T-cell (primary cell): ENCODE measurements at regions not wholly inside any gene's neighbourhood (a gene's known extent, or its start where the extent isn't known, plus 50 kb on each side); places are given as distances from the start of the nearest gene placed in this dataset.

Experiments
- ATAC-seq, 4 experiments: fragments of 200-7000 bp in 3 of 4; fragments of 150-1000 bp in 1 of 4; cut with Tn5 transposase; replicated peaks in 1 of 4; 1 replicate in 3 of 4; 2 replicates in 1 of 4; pipeline ENCODE4 v1.10.0; 2021; ENCODE audit warnings: moderate library complexity in 3 of 4, mild to moderate bottlenecking in 2 of 4, moderate number of reproducible peaks in 1 of 4
- CTCF ChIA-PET, 2 donors: fragments of 300-600 bp; sonication (Branson Sonifier 250); formaldehyde crosslinking; loops; one replicate each; lab custom pipeline; 2022; ENCODE audit warnings: antibody characterized with exemption in 2 of 2; lab: Charles Lee
- POLR2A ChIA-PET, 2 donors: fragments of 300-600 bp; sonication (Branson Sonifier 250); formaldehyde crosslinking; loops; one replicate each; lab custom pipeline; 2022; ENCODE audit warnings: antibody characterized with exemption in 2 of 2; lab: Charles Lee
- DNase-seq, 35 experiments: peaks; one replicate each; pipeline versions ENCODE4 v3.0.0 to v3.0.0-alpha.2; 2013 to 2023
- H3K27ac ChIP-seq: one replicate; pipeline ENCODE4 v1.5.1; 2013; ENCODE audit warnings: low read length
- H3K27me3 ChIP-seq, 2 experiments: replicated peaks in 1 of 2; 1 replicate in 1 of 2; 2 replicates in 1 of 2; pipeline versions ENCODE4 v1.6.1 to v1.7.0; 2013; ENCODE audit warnings: low read length in 1 of 2, mixed read lengths in 1 of 2; ENCODE audit not compliant: control insufficient read depth in 2 of 2, insufficient read depth in 2 of 2; ENCODE audit errors: extremely low read depth in 1 of 2
- H3K36me3 ChIP-seq, 2 donors: 1 replicate in 1 of 2; 2 replicates in 1 of 2; pipeline versions ENCODE4 v1.6.1 to v1.7.0; 2013; ENCODE audit warnings: low read length in 1 of 2; ENCODE audit not compliant: control insufficient read depth in 2 of 2, insufficient read depth in 1 of 2; ENCODE audit errors: extremely low read depth in 1 of 2
- H3K4me1 ChIP-seq, 2 experiments: 1 replicate in 1 of 2; 2 replicates in 1 of 2; pipeline versions ENCODE4 v1.6.1 to v1.7.0; 2013; ENCODE audit warnings: low read length in 2 of 2, mixed read lengths in 1 of 2; ENCODE audit not compliant: insufficient read depth in 2 of 2, control insufficient read depth in 1 of 2; ENCODE audit errors: extremely low read depth in 1 of 2
- H3K4me3 ChIP-seq, 2 donors: 1 replicate in 1 of 2; 2 replicates in 1 of 2; pipeline versions ENCODE4 v1.5.1 to v1.7.0; 2013; ENCODE audit warnings: mild to moderate bottlenecking in 2 of 2, low read length in 1 of 2, moderate library complexity in 1 of 2; ENCODE audit not compliant: control insufficient read depth in 1 of 2; ENCODE audit errors: extremely low read depth in 1 of 2
- H3K9me3 ChIP-seq: 2 replicates; pipeline ENCODE4 v1.7.0; 2013
- H3K27ac Mint-ChIP-seq, 2 donors: one replicate each; pipeline ENCODE4 v1.8.0; 2020 to 2021; ENCODE audit warnings: mild to moderate bottlenecking in 2 of 2, mixed read lengths in 2 of 2
- H3K27me3 Mint-ChIP-seq, 2 donors: one replicate each; pipeline ENCODE4 v1.8.0; 2021 to 2022; ENCODE audit warnings: mixed read lengths in 2 of 2
- H3K36me3 Mint-ChIP-seq: one replicate; pipeline ENCODE4 v1.8.0; 2021; ENCODE audit warnings: mixed read lengths
- H3K4me1 Mint-ChIP-seq, 3 donors: one replicate each; pipeline ENCODE4 v1.8.0; 2020 to 2022; ENCODE audit warnings: mixed read lengths in 3 of 3, mild to moderate bottlenecking in 1 of 3
- H3K4me3 Mint-ChIP-seq, 3 donors: one replicate each; pipeline ENCODE4 v1.8.0; 2020 to 2022; ENCODE audit warnings: mild to moderate bottlenecking in 3 of 3, mixed read lengths in 3 of 3, moderate library complexity in 3 of 3
- H3K9me3 Mint-ChIP-seq, 3 donors: one replicate each; pipeline ENCODE4 v1.8.0; 2020 to 2022; ENCODE audit warnings: mixed read lengths in 3 of 3
- WGBS: methylation state at CpG from one replicate; pipeline ENCODE4 v1.1.5; 2013; ENCODE audit warnings: missing lambda C conversion rate; ENCODE audit not compliant: insufficient coverage; 5-methylcytosine and 5-hydroxymethylcytosine counted together

- Histone ChIP-seq H3K4me1 (no peaks in the 10 kb centered on the region), H3K9me3 (no peaks in the 10 kb centered on the region), H3K27ac (no peak overlapping the region), H3K27me3 (no peaks in the 10 kb centered on the region), H3K36me3 (no peaks in the 10 kb centered on the region), H3K4me3 (no peak overlapping the region)
- POLR2A ChIA-PET = no interaction called here
- DNase-seq (no peak), ATAC-seq (no peak)
- CTCF ChIA-PET = no interaction called here
- Mint-ChIP-seq H3K27ac (no peak overlapping the region), H3K36me3 (no peaks in the 10 kb centered on the region), H3K4me1 (no peaks in the 10 kb centered on the region), H3K4me3 (no peak overlapping the region), H3K9me3 (peaks cover 0 to 6% (median 0%) of the 10 kb centered on the region in 3 donors), H3K27me3 (peaks cover 3 to 14% of the 10 kb centered on the region in 2 donors)
Observed at GRCh38 chr4:119706804-119707203, 78.2 kb upstream of the PDE5A start.

GRCh38 chr4:119697887-119698393 lies 69.3 kb upstream of the PDE5A start:
- ATAC-seq = no peak
- Mint-ChIP-seq H3K27ac (no peak overlapping the region), H3K4me3 (no peak overlapping the region), H3K4me1 (no peaks in the 10 kb centered on the region), H3K27me3 (peaks cover 14 to 21% of the 10 kb centered on the region in 2 donors), H3K9me3 (no peaks in the 10 kb centered on the region), H3K36me3 (no peaks in the 10 kb centered on the region)
- Histone ChIP-seq H3K27me3 (no peaks in the 10 kb centered on the region), H3K4me3 (no peak overlapping the region), H3K9me3 (no peaks in the 10 kb centered on the region), H3K4me1 (no peaks in the 10 kb centered on the region), H3K27ac (no peak overlapping the region), H3K36me3 (no peaks in the 10 kb centered on the region)
- CTCF ChIA-PET = no interaction called here
- POLR2A ChIA-PET = no interaction called here
- WGBS = no CpG with 5 or more reads among the region's 4 CpGs
- no peak for DNase-seq

DNA sequence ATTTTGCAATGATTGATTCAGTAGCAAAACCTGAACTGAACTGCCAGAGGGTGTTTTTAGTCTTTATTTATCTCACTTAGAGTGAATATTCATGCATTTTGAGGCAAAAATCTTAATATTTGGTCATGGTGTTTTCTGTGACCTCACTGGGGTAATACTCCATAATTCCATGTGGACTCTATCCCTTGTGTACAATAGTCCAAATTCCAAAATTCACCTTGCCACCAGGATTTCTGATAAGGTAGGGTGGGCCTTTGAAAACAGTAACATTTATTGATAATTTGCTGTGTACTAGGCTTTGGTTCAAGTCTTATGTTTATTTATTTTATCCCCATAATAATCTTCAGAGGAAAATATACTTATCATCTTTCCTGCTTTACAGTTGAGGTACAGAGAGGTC lies 68.4 kb upstream of the PDE5A start:
- Histone ChIP-seq H3K4me3 (no peak overlapping the region), H3K4me1 (no peaks in the 10 kb centered on the region), H3K27me3 (no peaks in the 10 kb centered on the region), H3K27ac (no peak overlapping the region), H3K36me3 (no peaks in the 10 kb centered on the region), H3K9me3 (no peaks in the 10 kb centered on the region)
- Mint-ChIP-seq H3K4me1 (no peaks in the 10 kb centered on the region), H3K4me3 (no peak overlapping the region), H3K27me3 (peaks cover 16 to 21% of the 10 kb centered on the region in 2 donors), H3K27ac (no peak overlapping the region), H3K36me3 (no peaks in the 10 kb centered on the region), H3K9me3 (no peaks in the 10 kb centered on the region)
- DNase-seq (no peak), ATAC-seq (no peak)
- CTCF ChIA-PET = interaction anchor here in 1 of 2 donors (0.6 kb wide), 1 partner anchor 9 kb away, joined by 3 read pairs; no protein-coding TSS in a partner anchor
- POLR2A ChIA-PET = no interaction called here

- H3K9me3 Mint-ChIP-seq = peaks cover 5 to 14% (median 12%) of the 10 kb centered on the region in 3 donors
- ATAC-seq (no peak), DNase-seq (no peak)
- WGBS = no CpG with 5 or more reads among the region's 2 CpGs
- no peak overlapping the region for H3K27ac Mint-ChIP-seq
- Histone ChIP-seq H3K4me1 (no peaks in the 10 kb centered on the region), H3K27ac (no peak overlapping the region), H3K27me3 (no peaks in the 10 kb centered on the region), H3K36me3 (no peaks in the 10 kb centered on the region), H3K4me3 (no peak overlapping the region), H3K9me3 (no peaks in the 10 kb centered on the region)
- no peaks in the 10 kb centered on the region for H3K4me1 Mint-ChIP-seq
- ChIA-PET POLR2A (no interaction called here), CTCF (no interaction called here)
- H3K27me3 Mint-ChIP-seq = peaks cover 21 to 25% of the 10 kb centered on the region in 2 donors
- H3K4me3 Mint-ChIP-seq = no peak overlapping the region
- no peaks in the 10 kb centered on the region for H3K36me3 Mint-ChIP-seq
Observed at GRCh38 chr4:119695216-119695615, 66.6 kb upstream of the PDE5A start.

DNA sequence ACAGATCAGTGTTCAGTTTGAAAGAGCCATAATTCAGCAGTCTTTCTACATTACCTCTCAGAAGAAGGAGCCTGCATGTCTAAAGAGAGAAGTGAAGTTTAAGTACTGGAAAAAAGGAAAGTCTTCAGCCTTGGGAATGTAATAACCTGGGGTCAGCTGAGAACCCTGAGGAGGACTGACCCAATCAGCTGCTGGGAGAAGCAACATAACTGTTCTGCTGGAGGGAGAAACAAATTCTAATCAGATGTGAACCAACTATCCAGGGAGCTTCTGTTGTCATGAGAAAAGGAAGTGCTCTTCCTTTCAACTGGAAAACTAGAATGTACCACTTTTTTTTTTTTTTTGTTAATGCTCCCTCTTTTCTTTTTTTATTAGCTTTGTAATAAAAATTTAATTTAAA lies 64.5 kb upstream of the PDE5A start:
- no peaks in the 10 kb centered on the region for H3K4me1 ChIP-seq
- ChIA-PET POLR2A (interaction anchor here in 1 of 2 donors (0.6 kb wide), 1 partner anchor 803 kb away, joined by 3 read pairs; no protein-coding TSS in a partner anchor), CTCF (interaction anchor here in 1 of 2 donors (0.6 kb wide), 1 partner anchor 142 kb away, joined by 3 read pairs; no protein-coding TSS in a partner anchor)
- no peaks in the 10 kb centered on the region for H3K27me3 ChIP-seq
- no peak overlapping the region for H3K4me3 Mint-ChIP-seq
- peaks cover 6 to 15% (median 12%) of the 10 kb centered on the region in 3 donors for H3K9me3 Mint-ChIP-seq
- H3K36me3 ChIP-seq = no peaks in the 10 kb centered on the region
- H3K36me3 Mint-ChIP-seq = no peaks in the 10 kb centered on the region
- H3K27me3 Mint-ChIP-seq = peaks cover 19 to 20% of the 10 kb centered on the region in 2 donors
- no peak for ATAC-seq
- no peaks in the 10 kb centered on the region for H3K9me3 ChIP-seq
- H3K27ac ChIP-seq = no peak overlapping the region
- H3K4me3 ChIP-seq = no peak overlapping the region
- H3K27ac Mint-ChIP-seq = no peak overlapping the region
- no peak for DNase-seq
- H3K4me1 Mint-ChIP-seq = no peaks in the 10 kb centered on the region

DNA sequence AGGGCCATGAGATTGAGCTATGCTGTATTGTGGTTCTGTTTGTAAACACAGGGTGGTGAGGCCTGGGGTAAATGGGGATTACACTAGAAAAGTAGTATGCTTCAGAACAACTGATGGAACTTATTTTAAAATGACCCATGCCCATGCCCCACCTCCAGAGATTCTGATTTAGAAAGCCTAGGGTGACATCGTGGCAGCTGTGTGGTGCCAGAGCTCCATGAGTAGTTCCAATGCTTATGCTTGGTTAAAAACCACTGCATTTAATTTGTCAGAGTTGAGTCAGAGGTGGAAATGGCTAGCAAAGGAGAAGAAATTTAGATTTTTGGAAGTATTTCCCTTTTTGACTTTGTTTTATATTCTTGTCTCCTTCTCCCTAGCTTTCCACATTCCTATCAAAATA lies 63.4 kb upstream of the PDE5A start:
- no CpG with 5 or more reads among the region's 1 CpG for WGBS
- Mint-ChIP-seq H3K9me3 (peaks cover 6 to 15% (median 12%) of the 10 kb centered on the region in 3 donors), H3K27me3 (peaks cover 18 to 20% of the 10 kb centered on the region in 2 donors), H3K27ac (no peak overlapping the region), H3K36me3 (no peaks in the 10 kb centered on the region), H3K4me3 (no peak overlapping the region), H3K4me1 (no peaks in the 10 kb centered on the region)
- no peaks in the 10 kb centered on the region for H3K9me3 ChIP-seq
- H3K27me3 ChIP-seq = no peaks in the 10 kb centered on the region
- no peak overlapping the region for H3K4me3 ChIP-seq
- no peaks in the 10 kb centered on the region for H3K36me3 ChIP-seq
- H3K4me1 ChIP-seq = no peaks in the 10 kb centered on the region
- ATAC-seq (no peak), DNase-seq (no peak)
- POLR2A ChIA-PET = interaction anchor here in 1 of 2 donors (0.5 kb wide), 1 partner anchor 285 kb away, joined by 3 read pairs; no protein-coding TSS in a partner anchor
- CTCF ChIA-PET = no interaction called here
- no peak overlapping the region for H3K27ac ChIP-seq

DNA sequence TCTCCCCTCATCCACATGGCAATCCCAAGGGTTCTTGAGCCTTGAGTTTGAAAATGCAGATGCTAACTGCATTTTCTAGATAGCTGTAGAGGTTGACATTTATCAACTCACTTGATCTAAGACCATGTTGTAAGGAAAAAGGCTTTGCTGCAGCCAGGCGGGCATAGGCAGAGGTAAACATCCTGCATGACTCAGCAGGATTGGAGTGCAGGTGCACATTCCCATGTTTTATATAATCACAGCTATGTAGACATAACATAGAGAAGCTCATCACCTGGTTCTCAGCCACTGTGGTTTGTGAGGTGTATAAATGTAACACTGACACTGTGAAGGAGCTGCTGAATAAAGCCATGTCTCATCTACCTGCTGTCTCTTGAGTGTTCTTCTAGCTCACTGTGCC lies 62.3 kb upstream of the PDE5A start:
- no peaks in the 10 kb centered on the region for H3K4me1 ChIP-seq
- CTCF ChIA-PET = no interaction called here
- Mint-ChIP-seq H3K27ac (no peak overlapping the region), H3K27me3 (peaks cover 18 to 19% of the 10 kb centered on the region in 2 donors), H3K36me3 (no peaks in the 10 kb centered on the region), H3K4me1 (no peaks in the 10 kb centered on the region), H3K9me3 (peaks cover 6 to 15% (median 12%) of the 10 kb centered on the region in 3 donors), H3K4me3 (no peak overlapping the region)
- POLR2A ChIA-PET = no interaction called here
- no peaks in the 10 kb centered on the region for H3K27me3 ChIP-seq
- DNase-seq = peak in 1 of 35 experiments; percentile 1
- ATAC-seq = no peak
- no peak overlapping the region for H3K4me3 ChIP-seq
- H3K36me3 ChIP-seq = no peaks in the 10 kb centered on the region
- no peaks in the 10 kb centered on the region for H3K9me3 ChIP-seq
- no peak overlapping the region for H3K27ac ChIP-seq
- WGBS = no CpG with 5 or more reads among the region's 1 CpG
